Keratinocyte (primary cell): ENCODE measurements at regions not wholly inside any gene's neighbourhood (a gene's known extent, or its start where the extent isn't known, plus 50 kb on each side); places are given as distances from the start of the nearest gene placed in this dataset.

ENCODE experiments used
- DNase-seq: peaks from one replicate; pipeline ENCODE4 v3.0.0-alpha.2; 2011; ENCODE audit warnings: low read depth, missing footprints, low spot score
- FAIRE-seq: peaks from 2 replicates; lab custom pipeline; 2011; peaks lifted over from hg19 to GRCh38; lab: Jason Lieb, UNC
- H2AFZ ChIP-seq: 2 replicates; pipeline ENCODE4 v1.6.0; 2012; ENCODE audit warnings: low read length, control low read depth, inconsistent platforms; ENCODE audit not compliant: control insufficient read depth
- H3K27ac ChIP-seq: 2 replicates; pipeline ENCODE4 v1.5.1; 2011; ENCODE audit warnings: low read length; ENCODE audit not compliant: control insufficient read depth, insufficient read depth
- H3K27me3 ChIP-seq: 3 replicates; pipeline ENCODE4 v1.6.0; 2011; ENCODE audit warnings: low read length; ENCODE audit not compliant: control insufficient read depth, insufficient read depth; ENCODE audit errors: extremely low read depth
- H3K36me3 ChIP-seq, 2 experiments: 2 replicates in 1 of 2; 3 replicates in 1 of 2; pipeline ENCODE4 v1.5.1; 2011; ENCODE audit warnings: low read length in 2 of 2, mild to moderate bottlenecking in 1 of 2; ENCODE audit not compliant: control insufficient read depth in 2 of 2, insufficient read depth in 2 of 2; ENCODE audit errors: extremely low read depth in 1 of 2
- H3K4me1 ChIP-seq: 3 replicates; pipeline ENCODE4 v1.5.1; 2011; ENCODE audit warnings: low read length; ENCODE audit not compliant: control insufficient read depth, insufficient read depth; ENCODE audit errors: extremely low read depth
- H3K4me2 ChIP-seq: 3 replicates; pipeline ENCODE4 v1.6.0; 2011; ENCODE audit warnings: low read depth, low read length; ENCODE audit not compliant: control insufficient read depth, insufficient read depth; ENCODE audit errors: extremely low read depth
- H3K4me3 ChIP-seq, 3 experiments: fragments of 200-600 bp in 1 of 3; sonication (generic) in 1 of 3; 2 replicates in 2 of 3; 3 replicates in 1 of 3; pipeline ENCODE4 v1.5.1; 2011 to 2016; ENCODE audit warnings: low read length in 3 of 3, mild to moderate bottlenecking in 3 of 3, control low read depth in 2 of 3, inconsistent platforms in 1 of 3, low read depth in 1 of 3, mixed read lengths in 1 of 3, mixed run types in 1 of 3, moderate library complexity in 1 of 3; ENCODE audit not compliant: control insufficient read depth in 2 of 3, insufficient read depth in 2 of 3; ENCODE audit errors: extremely low read depth in 1 of 3
- H3K79me2 ChIP-seq: 2 replicates; pipeline ENCODE4 v1.6.0; 2012; ENCODE audit warnings: low read length; ENCODE audit not compliant: control insufficient read depth, insufficient read depth
- H3K9ac ChIP-seq: 3 replicates; pipeline ENCODE4 v1.6.0; 2011; ENCODE audit warnings: low read length; ENCODE audit not compliant: control insufficient read depth, insufficient read depth; ENCODE audit errors: extremely low read depth
- H3K9me1 ChIP-seq: 3 replicates; pipeline ENCODE4 v1.6.0; 2011; ENCODE audit warnings: low read length; ENCODE audit not compliant: control insufficient read depth, insufficient read depth; ENCODE audit errors: extremely low read depth
- H3K9me3 ChIP-seq: 2 replicates; pipeline ENCODE4 v1.5.1; 2012; ENCODE audit warnings: low read depth, low read length; ENCODE audit not compliant: control insufficient read depth
- H4K20me1 ChIP-seq: 3 replicates; pipeline ENCODE4 v1.6.0; 2011; ENCODE audit warnings: low read length; ENCODE audit not compliant: control insufficient read depth, insufficient read depth; ENCODE audit errors: extremely low read depth
- CTCF ChIP-seq, 3 experiments: IDR thresholded peaks in 1 of 3; conservative IDR thresholded peaks in 1 of 3; optimal IDR thresholded peaks in 1 of 3; 2 replicates in 2 of 3; 3 replicates in 1 of 3; pipeline versions ENCODE3 to v1.5.1; 2011; ENCODE audit warnings: low read length in 3 of 3, mild to moderate bottlenecking in 3 of 3, moderate library complexity in 2 of 3, control low read depth in 1 of 3, inconsistent platforms in 1 of 3; ENCODE audit not compliant: insufficient read depth in 2 of 3; ENCODE audit errors: extremely low read depth in 1 of 3
- EZH2 ChIP-seq: IDR thresholded peaks from one replicate; pipeline ENCODE4 v1.6.1; 2012; ENCODE audit warnings: inconsistent platforms, mild to moderate bottlenecking, low read length, moderate library complexity
- dilution Hi-C: fragments of 300-500 bp; cut with MboI; formaldehyde crosslinking; loops from one replicate; pipeline ENCODE4 v1.7.0; 2020; ENCODE audit warnings: low sequenced_read_pairs; ENCODE audit not compliant: extremely low pct_ligation_motif_present

- no peak overlapping the region for H3K4me2 ChIP-seq
- H2AFZ ChIP-seq: no peak overlapping the region
- H3K27me3 ChIP-seq: peaks cover 25% of the 10 kb centered on the region
- H3K36me3 ChIP-seq: no peaks in the 10 kb centered on the region
- H3K9me1 ChIP-seq: no peaks in the 10 kb centered on the region
- no peaks in the 10 kb centered on the region for H4K20me1 ChIP-seq
- H3K27ac ChIP-seq: no peak overlapping the region
- dilution Hi-C loops: no loop called here
- H3K4me3 ChIP-seq: no peak overlapping the region
- H3K9me3 ChIP-seq: no peaks in the 10 kb centered on the region
- H3K4me1 ChIP-seq: no peaks in the 10 kb centered on the region
- no peaks in the 10 kb centered on the region for H3K79me2 ChIP-seq
- no peak for FAIRE-seq
- TF ChIP-seq CTCF (optimal IDR thresholded peaks at IDR 0.05 in 1 of 3, IDR thresholded peaks at IDR 0.05 in 1 of 3, conservative IDR thresholded peaks at IDR 0.05 in 1 of 3; ENCODE audit: extremely low read depth in 1 of 3, insufficient read depth in 2 of 3, low read length in 3 of 3): no peak
- no peak for TF ChIP-seq EZH2
- no peak overlapping the region for H3K9ac ChIP-seq
- DNase-seq: no peak
These were observed 110.2 kb upstream of the FAM20C start for GRCh38 chr7:81926-82756.

- Histone ChIP-seq H3K4me3 (no peak overlapping the region), H3K9ac (no peak overlapping the region), H3K27ac (no peak overlapping the region), H3K36me3 (no peaks in the 10 kb centered on the region), H3K27me3 (peaks cover 28% of the 10 kb centered on the region), H3K4me2 (no peak overlapping the region), H2AFZ (no peak overlapping the region), H3K9me1 (no peaks in the 10 kb centered on the region), H3K4me1 (no peaks in the 10 kb centered on the region), H4K20me1 (no peaks in the 10 kb centered on the region), H3K9me3 (no peaks in the 10 kb centered on the region), H3K79me2 (no peaks in the 10 kb centered on the region)
- TF ChIP-seq CTCF (optimal IDR thresholded peaks at IDR 0.05 in 1 of 3, IDR thresholded peaks at IDR 0.05 in 1 of 3, conservative IDR thresholded peaks at IDR 0.05 in 1 of 3; ENCODE audit: extremely low read depth in 1 of 3, insufficient read depth in 2 of 3, low read length in 3 of 3) (no peak), EZH2 (no peak)
- dilution Hi-C loops: no loop called here
- FAIRE-seq (no peak), DNase-seq (no peak)
These were observed 109.6 kb upstream of the FAM20C start for GRCh38 chr7:82757-83155.
